Liver (tissue), 3 donors: ENCODE measurements at regions not wholly inside any gene's neighbourhood (a gene's known extent, or its start where the extent isn't known, plus 50 kb on each side); places are given as distances from the start of the nearest gene placed in this dataset.

Source experiments
- ATF3 ChIP-seq: IDR thresholded peaks from 2 replicates; pipeline ENCODE4 v1.6.1; 2016; ENCODE audit warnings: antibody characterized with exemption
- EGR1 ChIP-seq, 2 donors: IDR thresholded peaks; 2 replicates each; pipeline ENCODE4 v1.6.1; 2016 to 2018; ENCODE audit warnings: antibody characterized with exemption in 2 of 2, low read depth in 2 of 2
- GABPA ChIP-seq, 2 donors: IDR thresholded peaks in 1 of 2; conservative IDR thresholded peaks in 1 of 2; 2 replicates each; pipeline ENCODE4 v1.6.1; 2016; ENCODE audit warnings: antibody characterized with exemption in 2 of 2, mild to moderate bottlenecking in 1 of 2, moderate library complexity in 1 of 2
- RAD21 ChIP-seq, 2 donors: IDR thresholded peaks; 2 replicates each; pipeline ENCODE4 v1.6.1; 2016; ENCODE audit warnings: antibody characterized with exemption in 2 of 2, mild to moderate bottlenecking in 2 of 2
- REST ChIP-seq: IDR thresholded peaks from 2 replicates; pipeline ENCODE4 v1.6.1; 2016; ENCODE audit warnings: antibody characterized with exemption, mild to moderate bottlenecking
- SP1 ChIP-seq: IDR thresholded peaks from 2 replicates; pipeline ENCODE4 v1.6.1; 2018; ENCODE audit warnings: antibody characterized with exemption, mild to moderate bottlenecking
- TAF1 ChIP-seq: conservative IDR thresholded peaks from 2 replicates; pipeline ENCODE4 v1.6.1; 2016; ENCODE audit warnings: antibody characterized with exemption, mild to moderate bottlenecking
- YY1 ChIP-seq: IDR thresholded peaks from 2 replicates; pipeline ENCODE4 v1.6.1; 2016; ENCODE audit warnings: antibody characterized with exemption, mild to moderate bottlenecking
- TF ChIP-seq, protein P1 (sequence below): fragments of 150-350 bp; IDR thresholded peaks from 2 replicates; pipeline ENCODE4 v1.5.1; 2017; ENCODE audit warnings: improper control_type of control experiment, low read depth, low read length; ENCODE audit not compliant: missing input control
- donor health status: healthy.
- donor health status: healthy.

GRCh38 chr5:119953474-119953873, 324.1 kb downstream of the FAM170A start:
- TF ChIP-seq, protein P1, sequence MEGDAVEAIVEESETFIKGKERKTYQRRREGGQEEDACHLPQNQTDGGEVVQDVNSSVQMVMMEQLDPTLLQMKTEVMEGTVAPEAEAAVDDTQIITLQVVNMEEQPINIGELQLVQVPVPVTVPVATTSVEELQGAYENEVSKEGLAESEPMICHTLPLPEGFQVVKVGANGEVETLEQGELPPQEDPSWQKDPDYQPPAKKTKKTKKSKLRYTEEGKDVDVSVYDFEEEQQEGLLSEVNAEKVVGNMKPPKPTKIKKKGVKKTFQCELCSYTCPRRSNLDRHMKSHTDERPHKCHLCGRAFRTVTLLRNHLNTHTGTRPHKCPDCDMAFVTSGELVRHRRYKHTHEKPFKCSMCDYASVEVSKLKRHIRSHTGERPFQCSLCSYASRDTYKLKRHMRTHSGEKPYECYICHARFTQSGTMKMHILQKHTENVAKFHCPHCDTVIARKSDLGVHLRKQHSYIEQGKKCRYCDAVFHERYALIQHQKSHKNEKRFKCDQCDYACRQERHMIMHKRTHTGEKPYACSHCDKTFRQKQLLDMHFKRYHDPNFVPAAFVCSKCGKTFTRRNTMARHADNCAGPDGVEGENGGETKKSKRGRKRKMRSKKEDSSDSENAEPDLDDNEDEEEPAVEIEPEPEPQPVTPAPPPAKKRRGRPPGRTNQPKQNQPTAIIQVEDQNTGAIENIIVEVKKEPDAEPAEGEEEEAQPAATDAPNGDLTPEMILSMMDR, result no peak
- no peak for TF ChIP-seq EGR1 (IDR thresholded peaks at IDR 0.05; ENCODE audit: low read depth in 2 of 2)
- TF ChIP-seq REST, result no peak
- TF ChIP-seq RAD21 (IDR thresholded peaks at IDR 0.05), result no peak
- TF ChIP-seq SP1, result no peak
- TF ChIP-seq ATF3, result no peak
- no peak for TF ChIP-seq YY1
- TF ChIP-seq TAF1, result no peak
- no peak for TF ChIP-seq GABPA (IDR thresholded peaks at IDR 0.05 in 1 of 2, conservative IDR thresholded peaks at IDR 0.05 in 1 of 2)
